ENCODE measurements at regions not wholly inside any gene's neighbourhood (a gene's known extent, or its start where the extent isn't known, plus 50 kb on each side); places are given as distances from the start of the nearest gene placed in this dataset.

DNA sequence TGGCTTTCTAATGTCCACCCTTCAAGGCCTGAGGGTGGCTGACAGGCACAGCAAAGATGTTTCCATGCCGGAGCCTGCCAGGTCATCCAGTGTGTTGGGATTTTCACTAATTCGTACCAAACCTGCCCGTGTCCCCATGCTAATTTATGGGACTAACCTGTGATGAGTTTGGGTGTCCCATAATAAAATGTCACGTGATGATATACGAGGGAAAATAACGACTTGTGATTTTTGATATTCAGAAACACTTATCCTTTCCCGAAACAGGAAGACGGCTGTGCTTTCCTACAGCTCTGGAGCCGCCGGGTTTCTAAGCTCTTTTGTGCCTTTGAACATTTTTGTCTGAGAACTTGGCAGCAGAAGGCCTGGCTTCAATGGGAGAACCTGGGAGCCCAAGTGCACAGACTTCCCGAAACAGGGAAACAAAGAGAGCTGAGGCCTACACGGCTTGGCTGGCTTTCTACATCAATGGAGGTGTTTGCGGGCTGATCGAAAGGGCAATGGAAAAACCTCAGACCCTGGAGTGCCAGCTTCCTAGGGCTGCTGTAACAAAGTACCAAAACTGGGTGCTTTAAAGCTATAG is 171.9 kb upstream of the JARID2 start:
- TF ChIP-seq, protein P1, sequence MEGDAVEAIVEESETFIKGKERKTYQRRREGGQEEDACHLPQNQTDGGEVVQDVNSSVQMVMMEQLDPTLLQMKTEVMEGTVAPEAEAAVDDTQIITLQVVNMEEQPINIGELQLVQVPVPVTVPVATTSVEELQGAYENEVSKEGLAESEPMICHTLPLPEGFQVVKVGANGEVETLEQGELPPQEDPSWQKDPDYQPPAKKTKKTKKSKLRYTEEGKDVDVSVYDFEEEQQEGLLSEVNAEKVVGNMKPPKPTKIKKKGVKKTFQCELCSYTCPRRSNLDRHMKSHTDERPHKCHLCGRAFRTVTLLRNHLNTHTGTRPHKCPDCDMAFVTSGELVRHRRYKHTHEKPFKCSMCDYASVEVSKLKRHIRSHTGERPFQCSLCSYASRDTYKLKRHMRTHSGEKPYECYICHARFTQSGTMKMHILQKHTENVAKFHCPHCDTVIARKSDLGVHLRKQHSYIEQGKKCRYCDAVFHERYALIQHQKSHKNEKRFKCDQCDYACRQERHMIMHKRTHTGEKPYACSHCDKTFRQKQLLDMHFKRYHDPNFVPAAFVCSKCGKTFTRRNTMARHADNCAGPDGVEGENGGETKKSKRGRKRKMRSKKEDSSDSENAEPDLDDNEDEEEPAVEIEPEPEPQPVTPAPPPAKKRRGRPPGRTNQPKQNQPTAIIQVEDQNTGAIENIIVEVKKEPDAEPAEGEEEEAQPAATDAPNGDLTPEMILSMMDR (conservative IDR thresholded peaks at IDR 0.05; ENCODE audit: low read depth, low read length), result no peak
- no peak for DNase-seq (ENCODE audit: low read depth)
- H3K4me3 ChIP-seq (ENCODE audit: low read depth, low read length), result no peak overlapping the region

DNA sequence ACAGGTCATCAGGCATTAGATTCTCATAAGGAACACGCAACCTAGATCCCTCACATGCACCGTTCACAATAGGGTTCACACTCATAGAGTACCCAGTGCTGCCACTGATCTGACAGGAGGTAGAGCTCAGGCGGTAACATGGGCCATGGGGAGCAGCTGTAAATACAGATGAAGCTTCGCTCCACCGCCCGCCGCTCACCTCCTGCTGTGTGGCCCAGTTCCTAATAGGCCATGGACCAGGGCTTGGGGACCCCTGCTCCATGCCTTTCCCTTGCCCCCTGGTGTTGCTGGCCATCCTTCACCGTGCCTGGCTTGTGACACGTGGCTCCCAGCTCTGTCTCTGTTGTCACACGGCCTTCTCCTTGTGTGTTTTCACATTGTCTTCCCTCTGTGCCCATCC is 171.1 kb upstream of the JARID2 start:
- no peak for DNase-seq (ENCODE audit: low read depth)
- H3K4me3 ChIP-seq (ENCODE audit: low read depth, low read length), result no peak overlapping the region
- TF ChIP-seq, protein P1 (conservative IDR thresholded peaks at IDR 0.05; ENCODE audit: low read depth, low read length), result no peak

DNA sequence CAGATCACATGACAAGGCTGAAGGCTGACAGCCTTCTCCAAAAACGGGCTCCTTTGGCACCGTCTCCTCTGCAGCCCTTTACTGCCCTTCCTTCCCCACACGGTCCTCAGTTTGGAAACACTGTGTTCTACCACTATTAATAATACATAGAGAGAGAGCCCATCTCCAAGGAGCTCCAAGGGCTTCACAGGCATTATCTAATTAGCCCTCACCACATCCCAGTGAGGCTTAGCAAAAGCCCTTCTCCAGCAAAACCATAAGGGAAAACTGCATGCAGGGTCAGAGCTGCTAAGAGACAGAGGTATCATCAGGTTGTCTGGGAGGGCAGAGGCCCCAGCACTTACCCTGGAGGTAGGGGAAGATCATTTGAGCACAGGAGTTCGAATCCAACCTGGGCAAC is 169.3 kb upstream of the JARID2 start:
- H3K4me3 ChIP-seq (ENCODE audit: low read depth, low read length), result no peak overlapping the region
- TF ChIP-seq, protein P1 (conservative IDR thresholded peaks at IDR 0.05; ENCODE audit: low read depth, low read length), result no peak
- no peak for DNase-seq (ENCODE audit: low read depth)

DNA sequence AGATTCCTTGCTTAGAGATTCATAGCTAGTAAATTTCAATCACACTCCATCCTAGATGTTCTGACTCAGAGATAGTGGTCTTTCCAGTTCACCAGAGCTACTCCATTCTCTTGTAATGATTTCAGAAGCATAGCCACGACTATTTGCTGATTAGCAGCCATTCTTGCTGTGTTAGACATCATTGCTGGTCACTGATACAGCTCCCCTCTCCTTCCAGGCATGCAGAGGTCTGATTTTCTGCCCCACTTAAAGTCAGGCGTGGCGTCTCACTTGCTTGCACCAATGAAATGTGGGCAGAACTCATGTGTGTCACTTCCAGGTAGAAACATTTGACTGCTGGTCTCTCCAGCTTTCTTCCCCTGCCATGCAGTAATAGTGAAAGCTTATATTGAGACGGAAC is 168.9 kb upstream of the JARID2 start:
- TF ChIP-seq, protein P1 (conservative IDR thresholded peaks at IDR 0.05; ENCODE audit: low read depth, low read length), result no peak
- DNase-seq (ENCODE audit: low read depth), result peak; percentile 64
- H3K4me3 ChIP-seq (ENCODE audit: low read depth, low read length), result no peak overlapping the region

DNA sequence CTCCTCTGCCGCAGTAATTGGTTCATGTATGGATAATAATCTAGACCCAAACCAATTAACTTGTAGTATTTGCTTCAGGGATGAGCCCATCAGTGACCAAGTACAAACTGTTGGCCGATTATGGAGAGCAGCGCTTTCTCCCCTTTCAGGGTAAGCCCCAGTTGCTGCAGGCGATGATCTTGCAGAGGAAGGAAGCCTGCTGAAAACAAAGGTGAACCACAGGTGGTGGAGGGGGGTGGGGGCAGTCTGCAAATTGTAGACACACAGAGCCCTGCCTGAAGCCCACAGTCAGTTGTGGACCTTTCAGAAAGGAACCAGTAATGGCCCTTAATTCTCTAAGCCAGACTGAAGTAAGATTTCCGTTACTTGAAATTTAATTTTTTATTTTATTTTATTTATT is 167.9 kb upstream of the JARID2 start:
- TF ChIP-seq, protein P1 (conservative IDR thresholded peaks at IDR 0.05; ENCODE audit: low read depth, low read length), result no peak
- H3K4me3 ChIP-seq (ENCODE audit: low read depth, low read length), result no peak overlapping the region
- DNase-seq (ENCODE audit: low read depth), result no peak

DNA sequence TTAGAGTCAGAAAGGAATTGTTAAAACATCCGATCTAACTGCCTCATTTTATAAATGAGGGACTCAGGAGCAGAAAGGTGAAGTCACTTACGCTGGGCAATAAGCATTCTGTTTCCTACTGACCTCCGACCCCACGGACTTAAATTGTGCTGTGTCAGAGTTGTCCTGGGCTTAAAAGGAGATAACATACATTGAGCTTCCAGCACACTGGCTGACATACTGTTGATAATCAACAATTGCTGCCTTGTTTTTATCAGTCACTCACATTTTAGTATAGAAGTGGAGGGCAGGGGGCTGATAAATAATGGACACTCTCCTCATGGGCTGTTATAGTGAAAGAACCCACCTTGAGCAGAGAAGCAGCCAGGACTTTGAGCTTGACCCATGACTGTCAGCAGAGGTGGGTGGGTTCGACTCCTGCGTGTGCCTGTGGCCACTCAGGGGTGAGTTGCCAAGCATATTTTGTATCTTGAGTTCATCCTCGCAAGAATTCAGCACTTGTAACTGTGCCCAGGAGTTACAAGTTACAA is 166.5 kb upstream of the JARID2 start:
- TF ChIP-seq, protein P1 (conservative IDR thresholded peaks at IDR 0.05; ENCODE audit: low read depth, low read length), result no peak
- no peak overlapping the region for H3K4me3 ChIP-seq (ENCODE audit: low read depth, low read length)
- no peak for DNase-seq (ENCODE audit: low read depth)

DNA sequence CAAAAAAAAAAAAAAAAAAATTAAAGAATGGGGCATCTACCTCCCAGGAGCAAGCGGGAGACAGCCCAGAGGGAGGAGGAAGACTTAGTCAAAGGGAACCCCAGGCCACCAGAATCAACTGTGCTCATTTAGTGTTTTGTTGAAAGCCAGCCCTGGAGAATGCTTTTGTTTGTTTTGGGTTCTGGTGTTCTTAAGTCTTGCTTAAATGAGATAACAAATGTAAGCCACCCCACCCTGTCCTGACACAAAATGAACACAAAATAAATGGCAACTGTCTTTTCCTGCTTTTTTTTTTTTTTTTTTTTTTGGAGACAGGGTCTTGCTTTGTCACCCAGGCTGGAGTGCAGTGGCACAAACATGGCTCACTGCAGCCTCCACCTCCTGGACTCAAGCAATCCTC is 165.0 kb upstream of the JARID2 start:
- TF ChIP-seq, protein P1 (conservative IDR thresholded peaks at IDR 0.05; ENCODE audit: low read depth, low read length), result no peak
- H3K4me3 ChIP-seq (ENCODE audit: low read depth, low read length), result no peak overlapping the region
- no peak for DNase-seq (ENCODE audit: low read depth)

Measured in epithelial cell of proximal tubule (primary cell).